Psoas muscle (tissue), 7 donors: ENCODE measurements at regions not wholly inside any gene's neighbourhood (a gene's known extent, or its start where the extent isn't known, plus 50 kb on each side); places are given as distances from the start of the nearest gene placed in this dataset.

Source experiments
- ATAC-seq, 4 donors: fragments of 200-7000 bp; cut with Tn5 transposase; one replicate each; pipeline ENCODE4 v1.9.1; 2020; ENCODE audit warnings: moderate library complexity in 3 of 4, mild to moderate bottlenecking in 2 of 4
- DNase-seq, 2 donors: peaks; one replicate each; pipeline ENCODE4 v3.0.0-alpha.2; 2020
- H3K27ac ChIP-seq: fragments of 200-600 bp; one replicate; pipeline ENCODE4 v1.8.0; 2022
- H3K27me3 ChIP-seq, 3 donors: fragments of 200-600 bp in 1 of 3; one replicate each; pipeline versions ENCODE4 v1.6.1 to v1.8.0; 2013 to 2022; ENCODE audit warnings: low read length in 2 of 3, mild to moderate bottlenecking in 2 of 3, moderate library complexity in 1 of 3; ENCODE audit not compliant: insufficient read depth in 3 of 3
- H3K36me3 ChIP-seq, 2 donors: fragments of 200-600 bp in 1 of 2; one replicate each; pipeline versions ENCODE4 v1.6.1 to v1.8.0; 2013 to 2022; ENCODE audit warnings: low read depth in 1 of 2, mild to moderate bottlenecking in 1 of 2, moderate library complexity in 1 of 2; ENCODE audit not compliant: insufficient read depth in 1 of 2
- H3K4me1 ChIP-seq: fragments of 200-600 bp; one replicate; pipeline ENCODE4 v1.8.0; 2022
- H3K4me3 ChIP-seq: fragments of 200-600 bp; one replicate; pipeline ENCODE4 v1.8.0; 2022; ENCODE audit warnings: mild to moderate bottlenecking
- H3K9me3 ChIP-seq: fragments of 200-600 bp; one replicate; pipeline ENCODE4 v1.8.0; 2022
- CTCF ChIP-seq: fragments of 200-600 bp; IDR thresholded peaks from one replicate; pipeline ENCODE4 v1.8.0; 2022; ENCODE audit warnings: antibody characterized with exemption
- WGBS, 3 donors: extraction: QIAGEN DNeasy Blood & Tissue Kit; methylation state at CpG; one replicate each; pipeline versions ENCODE4 v1.1.6 to v1.1.7; 2013; 5-methylcytosine and 5-hydroxymethylcytosine counted together
- intact Hi-C, 2 donors: fragments of 100-400 bp; cut with DNase I; formaldehyde crosslinking; loops; one replicate each; pipeline versions ENCODE4 v1.11.0 to v1.14.2; 2022
- donor health status: healthy with polysubstance abuse.
- donor health status: DM: no; HTN: no; CAD: no; lungs with moderate emphysema.
- donor health status: Bipolar disorder and iron deficiency.
- donor health status: healthy.
- donor health status: DM: yes; HTN: yes; CAD: no.
- donor health status: DM: no; HTN: no; CAD: no.
- donor health status: DM: yes; HTN: yes; CAD: no.

GRCh38 chr3:137906985-137907649 is 102.8 kb upstream of the CLDN18 start:
- intact Hi-C loops = no loop called here
- no peaks in the 10 kb centered on the region for H3K9me3 ChIP-seq
- ATAC-seq = no peak
- H3K27me3 ChIP-seq = no peaks in the 10 kb centered on the region
- no peak overlapping the region for H3K4me3 ChIP-seq
- TF ChIP-seq CTCF = no peak
- H3K4me1 ChIP-seq = no peaks in the 10 kb centered on the region
- no peaks in the 10 kb centered on the region for H3K36me3 ChIP-seq
- no peak overlapping the region for H3K27ac ChIP-seq
- WGBS, 3 donors = 89 to 91% (median 90%) methylated on average over 10 of the region's 10 CpGs
- DNase-seq = no peak

GRCh38 chr3:137924628-137925027 is 85.3 kb upstream of the CLDN18 start:
- Histone ChIP-seq H3K27ac (no peak overlapping the region), H3K4me3 (no peak overlapping the region), H3K27me3 (no peaks in the 10 kb centered on the region), H3K36me3 (no peaks in the 10 kb centered on the region), H3K9me3 (no peaks in the 10 kb centered on the region), H3K4me1 (no peaks in the 10 kb centered on the region)
- no peak for ATAC-seq
- intact Hi-C loops = no loop called here
- no peak for TF ChIP-seq CTCF
- WGBS, 3 donors = 69 to 75% (median 74%) methylated on average over 4 of the region's 4 CpGs
- DNase-seq = no peak

GRCh38 chr3:137925080-137925479 is 84.9 kb upstream of the CLDN18 start:
- 78 to 83% (median 81%) methylated on average over 5 of the region's 5 CpGs for WGBS, 3 donors
- no peak overlapping the region for H3K27ac ChIP-seq

GRCh38 chr3:137926991-137927390 is 83.0 kb upstream of the CLDN18 start:
- Histone ChIP-seq H3K4me1 (no peaks in the 10 kb centered on the region), H3K27me3 (no peaks in the 10 kb centered on the region), H3K27ac (no peak overlapping the region), H3K4me3 (no peak overlapping the region), H3K9me3 (no peaks in the 10 kb centered on the region), H3K36me3 (no peaks in the 10 kb centered on the region)
- no peak for TF ChIP-seq CTCF
- no peak for DNase-seq
- intact Hi-C loops = no loop called here
- WGBS, 3 donors = 70 to 81% (median 73%) methylated on average over 2 of the region's 2 CpGs
- no peak for ATAC-seq

More at GRCh38 chr3:137925080-137925479, 84.9 kb upstream of the CLDN18 start:
- DNase-seq = no peak
- Histone ChIP-seq H3K4me1 (no peaks in the 10 kb centered on the region), H3K4me3 (no peak overlapping the region), H3K27me3 (no peaks in the 10 kb centered on the region), H3K36me3 (no peaks in the 10 kb centered on the region), H3K9me3 (no peaks in the 10 kb centered on the region)
- intact Hi-C loops = no loop called here
- ATAC-seq = no peak
- TF ChIP-seq CTCF = no peak

GRCh38 chr3:137930976-137931375 is 79.0 kb upstream of the CLDN18 start:
- no peak for TF ChIP-seq CTCF
- ATAC-seq = no peak
- WGBS, 3 donors = 57 to 76% (median 65%) methylated on average over 3 of the region's 3 CpGs

More at GRCh38 chr3:137930976-137931375, 79.0 kb upstream of the CLDN18 start:
- no peak overlapping the region for H3K4me3 ChIP-seq
- H3K9me3 ChIP-seq = no peaks in the 10 kb centered on the region
- no peaks in the 10 kb centered on the region for H3K36me3 ChIP-seq
- no peak for DNase-seq
- intact Hi-C loops = no loop called here
- H3K27ac ChIP-seq = no peak overlapping the region
- no peaks in the 10 kb centered on the region for H3K4me1 ChIP-seq
- no peaks in the 10 kb centered on the region for H3K27me3 ChIP-seq
